ENCODE measurements at regions not wholly inside any gene's neighbourhood (a gene's known extent, or its start where the extent isn't known, plus 50 kb on each side); places are given as distances from the start of the nearest gene placed in this dataset.

GRCh38 chr9:8223861-8224260 is 424.3 kb upstream of the DMAC1 start:
- TF ChIP-seq USF2 (IDR thresholded peaks at IDR 0.05; ENCODE audit: low read length) = no peak
- TF ChIP-seq CTCF (IDR thresholded peaks at IDR 0.05; ENCODE audit: control extremely low read depth in 1 of 3, insufficient read depth in 1 of 3, low read depth in 1 of 3, low read length in 3 of 3) = no peak
- TF ChIP-seq EZH2 (IDR thresholded peaks at IDR 0.05; ENCODE audit: low read depth, low read length, severe bottlenecking) = no peak
- no peak for TF ChIP-seq SIX5 (IDR thresholded peaks at IDR 0.05; ENCODE audit: low read depth, low read length)
